ENCODE measurements at regions not wholly inside any gene's neighbourhood (a gene's known extent, or its start where the extent isn't known, plus 50 kb on each side); places are given as distances from the start of the nearest gene placed in this dataset.

DNA sequence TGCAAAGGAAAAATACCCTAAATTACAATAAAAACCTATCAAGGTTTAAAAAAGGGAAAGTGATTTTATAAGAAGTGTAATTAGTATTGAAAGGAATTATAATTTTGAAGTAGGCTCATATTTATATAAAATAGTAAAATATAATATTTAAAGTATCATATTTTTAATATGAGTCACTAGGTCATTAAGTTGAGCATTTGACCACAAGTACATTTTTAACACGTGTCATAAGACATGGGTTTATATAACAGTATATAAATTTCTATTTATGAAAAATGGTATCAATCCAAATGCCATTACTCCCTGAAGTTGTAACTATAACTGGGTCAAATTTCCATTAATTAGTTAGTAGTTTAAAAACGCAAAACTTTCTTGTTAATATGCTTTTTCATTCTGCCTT, 365.9 kb downstream of the COL11A1 start:
- in situ Hi-C loops (cut with MboI; ENCODE audit: low pct_ligation_motif_present in 1 of 4, low pct_unique_long_range_greater_than_20kb in 1 of 4, low sequenced_read_pairs in 3 of 4) (no loop called here), intact Hi-C loops (cut with DNase I; ENCODE audit: low total_unique reads) (no loop called here)
- 56 to 64% methylated on average over 2 of the region's 2 CpGs for WGBS, 2 donors (ENCODE audit: low coverage in 1 of 2)
- TF ChIP-seq POLR2AphosphoS5 (IDR thresholded peaks at IDR 0.05) (no peak), EP300 (IDR thresholded peaks at IDR 0.05; ENCODE audit: low read depth) (no peak)
- H3K4me3 ChIP-seq: no peak overlapping the region
- DNase-seq: no peak
- H3K27me3 ChIP-seq: no peaks in the 10 kb centered on the region
- H3K36me3 ChIP-seq: no peaks in the 10 kb centered on the region
- no peaks in the 10 kb centered on the region for H3K9me3 ChIP-seq
- H3K4me1 ChIP-seq: no peaks in the 10 kb centered on the region
- H3K27ac ChIP-seq: no peak overlapping the region

DNA sequence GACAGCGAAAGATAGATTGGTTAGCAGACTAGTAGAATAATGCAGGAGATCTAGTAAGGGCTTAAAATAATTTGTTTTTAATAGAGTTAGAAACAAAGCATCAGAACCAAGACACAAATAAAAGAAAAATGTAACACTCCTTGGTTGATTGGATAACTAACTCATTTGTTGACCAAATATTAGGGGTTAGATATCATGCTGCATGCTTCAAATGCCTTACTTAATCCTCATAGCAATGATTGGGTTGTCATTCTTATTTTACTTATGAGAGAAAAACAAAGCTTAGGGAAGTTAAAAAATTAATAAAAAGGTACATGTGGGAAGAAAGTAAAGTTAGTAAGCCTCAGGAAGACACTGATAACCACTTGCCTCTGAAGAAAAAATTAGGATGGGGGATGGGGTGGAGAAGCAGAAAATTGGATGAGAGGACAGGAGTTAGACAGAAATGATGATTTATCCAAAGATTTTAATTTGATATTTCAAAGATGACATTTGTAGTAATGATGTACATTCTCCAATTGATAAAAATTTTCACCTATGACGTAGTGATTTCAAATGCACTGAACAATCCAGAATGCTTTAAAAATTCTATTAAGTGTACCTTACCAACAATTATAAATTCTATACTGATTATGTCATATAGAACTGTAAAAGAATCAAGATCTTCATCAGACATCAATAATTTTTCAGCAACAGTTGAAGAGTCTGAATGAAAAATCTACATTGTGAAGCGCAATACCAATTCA, 374.7 kb downstream of the COL11A1 start:
- no peak for DNase-seq
- Histone ChIP-seq H3K27ac (no peak overlapping the region), H3K36me3 (no peaks in the 10 kb centered on the region), H3K4me3 (no peak overlapping the region), H3K27me3 (no peaks in the 10 kb centered on the region), H3K9me3 (no peaks in the 10 kb centered on the region), H3K4me1 (no peaks in the 10 kb centered on the region)
- intact Hi-C loops (cut with DNase I; ENCODE audit: low total_unique reads): no loop called here
- in situ Hi-C loops (cut with MboI; ENCODE audit: low pct_ligation_motif_present in 1 of 4, low pct_unique_long_range_greater_than_20kb in 1 of 4, low sequenced_read_pairs in 3 of 4): no loop called here
- TF ChIP-seq POLR2AphosphoS5 (IDR thresholded peaks at IDR 0.05) (no peak), EP300 (IDR thresholded peaks at IDR 0.05; ENCODE audit: low read depth) (no peak), POLR2A (IDR thresholded peaks at IDR 0.05) (no peak)
- TF ChIP-seq, protein P1, sequence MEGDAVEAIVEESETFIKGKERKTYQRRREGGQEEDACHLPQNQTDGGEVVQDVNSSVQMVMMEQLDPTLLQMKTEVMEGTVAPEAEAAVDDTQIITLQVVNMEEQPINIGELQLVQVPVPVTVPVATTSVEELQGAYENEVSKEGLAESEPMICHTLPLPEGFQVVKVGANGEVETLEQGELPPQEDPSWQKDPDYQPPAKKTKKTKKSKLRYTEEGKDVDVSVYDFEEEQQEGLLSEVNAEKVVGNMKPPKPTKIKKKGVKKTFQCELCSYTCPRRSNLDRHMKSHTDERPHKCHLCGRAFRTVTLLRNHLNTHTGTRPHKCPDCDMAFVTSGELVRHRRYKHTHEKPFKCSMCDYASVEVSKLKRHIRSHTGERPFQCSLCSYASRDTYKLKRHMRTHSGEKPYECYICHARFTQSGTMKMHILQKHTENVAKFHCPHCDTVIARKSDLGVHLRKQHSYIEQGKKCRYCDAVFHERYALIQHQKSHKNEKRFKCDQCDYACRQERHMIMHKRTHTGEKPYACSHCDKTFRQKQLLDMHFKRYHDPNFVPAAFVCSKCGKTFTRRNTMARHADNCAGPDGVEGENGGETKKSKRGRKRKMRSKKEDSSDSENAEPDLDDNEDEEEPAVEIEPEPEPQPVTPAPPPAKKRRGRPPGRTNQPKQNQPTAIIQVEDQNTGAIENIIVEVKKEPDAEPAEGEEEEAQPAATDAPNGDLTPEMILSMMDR (IDR thresholded peaks at IDR 0.05): no peak
- WGBS, 2 donors (ENCODE audit: low coverage in 1 of 2): 78 to 84% methylated on average over 3 of the region's 3 CpGs

DNA sequence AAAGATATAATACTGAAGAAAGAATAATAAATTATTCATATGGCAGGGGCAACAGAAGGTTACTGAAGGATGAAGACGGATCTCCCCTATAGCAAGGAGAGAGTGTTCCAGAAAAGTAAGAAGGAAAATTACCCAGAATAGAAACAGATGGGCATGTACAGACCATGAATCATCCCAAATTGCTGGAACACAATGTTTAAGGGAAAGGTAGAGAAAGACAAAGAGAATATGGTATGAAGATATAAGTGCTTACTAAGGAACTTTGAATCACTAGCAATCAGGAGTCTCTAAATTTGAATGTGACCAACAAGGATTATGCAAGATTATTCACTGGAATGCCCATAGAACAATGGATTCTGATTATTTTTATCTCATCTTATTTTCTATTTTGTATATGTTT, 375.4 kb downstream of the COL11A1 start:
- no peak for TF ChIP-seq POLR2AphosphoS5 (IDR thresholded peaks at IDR 0.05)
- TF ChIP-seq, protein P1 (IDR thresholded peaks at IDR 0.05): no peak
- no peak for TF ChIP-seq EP300 (IDR thresholded peaks at IDR 0.05; ENCODE audit: low read depth)
- no peak for TF ChIP-seq POLR2A (IDR thresholded peaks at IDR 0.05)
- Histone ChIP-seq H3K27me3 (no peaks in the 10 kb centered on the region), H3K4me3 (no peak overlapping the region), H3K9me3 (no peaks in the 10 kb centered on the region), H3K27ac (no peak overlapping the region), H3K36me3 (no peaks in the 10 kb centered on the region), H3K4me1 (no peaks in the 10 kb centered on the region)
- no peak for DNase-seq
- in situ Hi-C loops (cut with MboI; ENCODE audit: low pct_ligation_motif_present in 1 of 4, low pct_unique_long_range_greater_than_20kb in 1 of 4, low sequenced_read_pairs in 3 of 4) (no loop called here), intact Hi-C loops (cut with DNase I; ENCODE audit: low total_unique reads) (no loop called here)
- 50 to 81% methylated on average over 1 of the region's 1 CpG for WGBS, 2 donors (ENCODE audit: low coverage in 1 of 2)

DNA sequence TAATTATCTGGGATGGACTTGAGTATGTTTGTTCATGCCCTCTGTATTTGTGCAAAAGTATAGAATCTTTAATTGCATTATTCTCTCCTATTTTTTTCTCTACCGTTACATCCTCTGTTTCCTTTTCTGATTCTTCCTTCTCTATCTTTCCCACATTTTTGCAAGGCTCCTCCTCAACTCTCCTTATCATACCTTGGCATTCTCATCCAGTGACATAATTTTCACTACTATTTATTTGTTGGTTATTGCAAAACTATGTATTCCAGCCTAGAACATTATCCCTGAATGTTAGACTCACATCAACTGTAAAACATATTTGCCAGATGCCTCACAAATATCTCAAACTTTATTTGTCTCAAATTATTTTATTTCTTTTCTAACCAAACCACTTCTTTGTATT, 381.9 kb downstream of the COL11A1 start:
- no peak overlapping the region for H3K27ac ChIP-seq
- H3K4me1 ChIP-seq: no peaks in the 10 kb centered on the region
- no peaks in the 10 kb centered on the region for H3K36me3 ChIP-seq
- no peak for DNase-seq
- 84 to 89% methylated on average over 1 of the region's 1 CpG for WGBS, 2 donors (ENCODE audit: low coverage in 1 of 2)
- TF ChIP-seq, protein P1 (IDR thresholded peaks at IDR 0.05): no peak
- no peak for TF ChIP-seq EP300 (IDR thresholded peaks at IDR 0.05; ENCODE audit: low read depth)
- TF ChIP-seq POLR2A (IDR thresholded peaks at IDR 0.05): no peak
- TF ChIP-seq POLR2AphosphoS5 (IDR thresholded peaks at IDR 0.05): no peak
- H3K9me3 ChIP-seq: no peaks in the 10 kb centered on the region
- in situ Hi-C loops (cut with MboI; ENCODE audit: low pct_ligation_motif_present in 1 of 4, low pct_unique_long_range_greater_than_20kb in 1 of 4, low sequenced_read_pairs in 3 of 4) (no loop called here), intact Hi-C loops (cut with DNase I; ENCODE audit: low total_unique reads) (no loop called here)
- no peak overlapping the region for H3K4me3 ChIP-seq
- H3K27me3 ChIP-seq: no peaks in the 10 kb centered on the region

DNA sequence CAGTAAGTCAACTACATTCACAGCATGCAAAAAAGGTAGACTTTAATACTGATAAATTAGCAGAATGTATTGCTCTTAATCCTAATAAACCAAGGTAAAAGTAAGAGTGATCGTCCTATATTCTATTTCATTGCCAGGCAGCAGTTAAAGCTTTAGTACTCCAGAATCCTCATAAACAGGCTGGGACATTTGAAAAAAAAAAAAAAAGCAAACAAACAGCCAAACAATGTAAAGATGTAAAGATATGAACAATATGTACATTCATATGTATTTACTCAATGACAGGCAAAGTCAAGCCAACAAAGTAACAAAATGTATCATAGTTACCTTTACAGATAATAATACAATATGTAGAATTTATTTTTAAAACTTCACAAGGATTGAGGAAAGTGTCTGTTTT, 383.6 kb downstream of the COL11A1 start:
- Histone ChIP-seq H3K36me3 (no peaks in the 10 kb centered on the region), H3K4me1 (no peaks in the 10 kb centered on the region), H3K9me3 (no peaks in the 10 kb centered on the region), H3K27me3 (no peaks in the 10 kb centered on the region), H3K4me3 (no peak overlapping the region), H3K27ac (no peak overlapping the region)
- TF ChIP-seq POLR2AphosphoS5 (IDR thresholded peaks at IDR 0.05): no peak
- TF ChIP-seq EP300 (IDR thresholded peaks at IDR 0.05; ENCODE audit: low read depth): no peak
- TF ChIP-seq, protein P1 (IDR thresholded peaks at IDR 0.05): no peak
- WGBS, 2 donors (ENCODE audit: low coverage in 1 of 2): 67 to 72% methylated on average over 1 of the region's 1 CpG
- intact Hi-C loops (cut with DNase I; ENCODE audit: low total_unique reads): no loop called here
- in situ Hi-C loops (cut with MboI; ENCODE audit: low pct_ligation_motif_present in 1 of 4, low pct_unique_long_range_greater_than_20kb in 1 of 4, low sequenced_read_pairs in 3 of 4): no loop called here
- no peak for DNase-seq
